GM18907 (cell line): ENCODE measurements at regions not wholly inside any gene's neighbourhood (a gene's known extent, or its start where the extent isn't known, plus 50 kb on each side); places are given as distances from the start of the nearest gene placed in this dataset.

Experiments used
- ATAC-seq: cut with Tn5 transposase; IDR thresholded peaks from one replicate; pipeline ENCODE4 v1.9.1; 2021; ENCODE audit warnings: mild to moderate bottlenecking, moderate library complexity; ENCODE audit not compliant: unreplicated experiment

GRCh38 chr1:192045131-192045530 is 113.1 kb upstream of the RGS18 start:
- no peak for ATAC-seq

- ATAC-seq = no peak
Observed at GRCh38 chr1:192053531-192053971, 104.7 kb upstream of the RGS18 start.

GRCh38 chr1:192057766-192058165 is 100.5 kb upstream of the RGS18 start:
- ATAC-seq = no peak

GRCh38 chr1:192059407-192059806 is 98.9 kb upstream of the RGS18 start:
- no peak for ATAC-seq

- no peak for ATAC-seq
Observed at GRCh38 chr1:192061556-192061955, 96.7 kb upstream of the RGS18 start.

- ATAC-seq = no peak
Observed at GRCh38 chr1:192065087-192065486, 93.2 kb upstream of the RGS18 start.

- no peak for ATAC-seq
Observed at GRCh38 chr1:192066202-192066601, 92.1 kb upstream of the RGS18 start.

GRCh38 chr1:192067360-192067759 is 90.9 kb upstream of the RGS18 start:
- no peak for ATAC-seq

- ATAC-seq = no peak
Observed at GRCh38 chr1:192070213-192070612, 88.0 kb upstream of the RGS18 start.

GRCh38 chr1:192080684-192081083 is 77.6 kb upstream of the RGS18 start:
- no peak for ATAC-seq

- ATAC-seq = no peak
Observed at GRCh38 chr1:192081359-192081758, 76.9 kb upstream of the RGS18 start.

GRCh38 chr1:192086644-192087043 is 71.6 kb upstream of the RGS18 start:
- no peak for ATAC-seq

GRCh38 chr1:192087334-192087733 is 70.9 kb upstream of the RGS18 start:
- ATAC-seq = no peak

GRCh38 chr1:192088496-192088895 is 69.8 kb upstream of the RGS18 start:
- no peak for ATAC-seq

GRCh38 chr1:192098001-192098400 is 60.3 kb upstream of the RGS18 start:
- ATAC-seq = no peak

- ATAC-seq = no peak
Observed at GRCh38 chr1:192099328-192099727, 58.9 kb upstream of the RGS18 start.

GRCh38 chr1:192100686-192101468 is 57.4 kb upstream of the RGS18 start:
- ATAC-seq = no peak

- ATAC-seq = no peak
Observed at GRCh38 chr1:192104128-192104527, 54.1 kb upstream of the RGS18 start.

GRCh38 chr1:192104852-192105251 is 53.4 kb upstream of the RGS18 start:
- no peak for ATAC-seq

- no peak for ATAC-seq
Observed at GRCh38 chr1:192108161-192108560, 50.1 kb upstream of the RGS18 start.
